ENCODE measurements at regions not wholly inside any gene's neighbourhood (a gene's known extent, or its start where the extent isn't known, plus 50 kb on each side); places are given as distances from the start of the nearest gene placed in this dataset.

DNA sequence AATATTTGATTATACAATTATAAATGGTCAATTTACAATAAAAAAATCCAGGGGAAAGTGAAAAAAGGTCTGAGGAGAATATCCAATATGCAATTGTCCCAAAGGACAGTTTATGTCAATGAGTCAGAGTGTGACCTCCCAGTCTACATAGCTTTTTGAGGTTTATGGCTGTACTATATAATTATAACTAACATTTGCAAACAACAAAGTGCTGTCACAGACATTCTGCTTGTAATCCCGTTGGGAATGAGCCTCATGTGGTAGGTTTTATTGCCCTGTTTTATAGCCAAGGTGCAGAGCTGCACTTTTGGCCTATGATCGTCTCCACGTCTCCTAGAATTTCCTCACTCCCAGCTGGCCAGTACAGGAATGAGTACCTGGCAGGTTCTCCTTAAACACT, 103.8 kb downstream of the ADSS2 start:
- intact Hi-C loops (cut with micrococcal nuclease) = no loop called here
- Histone ChIP-seq H3K27me3 (ENCODE audit: control insufficient read depth, insufficient read depth, low read length) (no peaks in the 10 kb centered on the region), H3K36me3 (ENCODE audit: control insufficient read depth, insufficient read depth, low read length) (no peaks in the 10 kb centered on the region), H3K4me3 (ENCODE audit: low read length) (no peak overlapping the region), H3K27ac (ENCODE audit: low read length) (no peak overlapping the region), H3K4me1 (ENCODE audit: control insufficient read depth, insufficient read depth, low read length) (peaks cover 4% of the 10 kb centered on the region), H3K9me3 (ENCODE audit: control insufficient read depth, insufficient read depth, low read length) (no peaks in the 10 kb centered on the region)
- peaks cover 0 to 9% of the 10 kb centered on the region in 2 donors for H3K4me1 Mint-ChIP-seq
- H3K4me3 Mint-ChIP-seq = no peak overlapping the region
- no peaks in the 10 kb centered on the region for H3K36me3 Mint-ChIP-seq
- TF ChIP-seq, protein P1, sequence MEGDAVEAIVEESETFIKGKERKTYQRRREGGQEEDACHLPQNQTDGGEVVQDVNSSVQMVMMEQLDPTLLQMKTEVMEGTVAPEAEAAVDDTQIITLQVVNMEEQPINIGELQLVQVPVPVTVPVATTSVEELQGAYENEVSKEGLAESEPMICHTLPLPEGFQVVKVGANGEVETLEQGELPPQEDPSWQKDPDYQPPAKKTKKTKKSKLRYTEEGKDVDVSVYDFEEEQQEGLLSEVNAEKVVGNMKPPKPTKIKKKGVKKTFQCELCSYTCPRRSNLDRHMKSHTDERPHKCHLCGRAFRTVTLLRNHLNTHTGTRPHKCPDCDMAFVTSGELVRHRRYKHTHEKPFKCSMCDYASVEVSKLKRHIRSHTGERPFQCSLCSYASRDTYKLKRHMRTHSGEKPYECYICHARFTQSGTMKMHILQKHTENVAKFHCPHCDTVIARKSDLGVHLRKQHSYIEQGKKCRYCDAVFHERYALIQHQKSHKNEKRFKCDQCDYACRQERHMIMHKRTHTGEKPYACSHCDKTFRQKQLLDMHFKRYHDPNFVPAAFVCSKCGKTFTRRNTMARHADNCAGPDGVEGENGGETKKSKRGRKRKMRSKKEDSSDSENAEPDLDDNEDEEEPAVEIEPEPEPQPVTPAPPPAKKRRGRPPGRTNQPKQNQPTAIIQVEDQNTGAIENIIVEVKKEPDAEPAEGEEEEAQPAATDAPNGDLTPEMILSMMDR (IDR thresholded peaks at IDR 0.05) = no peak
- ATAC-seq (no peak), DNase-seq (no peak)
- 83% methylated on average over 3 of the region's 3 CpGs for WGBS (ENCODE audit: insufficient coverage)
- H3K27ac Mint-ChIP-seq = no peak overlapping the region
- H3K27me3 Mint-ChIP-seq (ENCODE audit: low read depth in 2 of 2) = peaks cover 0 to 16% of the 10 kb centered on the region in 2 donors
- peaks cover 0 to 2% of the 10 kb centered on the region in 2 donors for H3K9me3 Mint-ChIP-seq

DNA sequence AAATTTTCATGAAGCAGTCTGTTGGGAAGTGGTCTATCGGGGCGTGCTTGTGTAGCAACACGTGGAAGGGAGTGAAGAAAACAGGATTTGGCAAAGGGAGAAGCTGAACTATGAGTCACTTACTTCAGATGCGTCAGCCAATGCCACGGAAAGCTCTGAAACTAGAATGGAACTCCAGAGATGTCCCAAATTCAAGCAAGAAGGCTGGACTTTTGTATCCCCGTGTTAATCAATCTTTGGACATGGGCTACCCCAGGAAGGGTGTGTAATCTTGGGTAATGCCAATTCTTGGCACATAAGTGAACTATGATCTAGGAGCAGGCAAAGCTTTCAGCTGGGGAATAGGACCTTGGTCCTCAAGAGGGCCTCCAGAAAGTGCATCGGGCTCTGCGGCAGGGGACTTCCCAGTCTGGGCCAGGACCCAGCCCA, 102.6 kb downstream of the ADSS2 start:
- no peak overlapping the region for H3K4me3 ChIP-seq (ENCODE audit: low read length)
- H3K27me3 ChIP-seq (ENCODE audit: control insufficient read depth, insufficient read depth, low read length) = no peaks in the 10 kb centered on the region
- ATAC-seq = no peak
- Mint-ChIP-seq H3K27me3 (ENCODE audit: low read depth in 2 of 2) (peaks cover 0 to 16% of the 10 kb centered on the region in 2 donors), H3K4me1 (peaks cover 0 to 9% of the 10 kb centered on the region in 2 donors), H3K9me3 (peaks cover 0 to 2% of the 10 kb centered on the region in 2 donors), H3K27ac (no peak overlapping the region), H3K36me3 (no peaks in the 10 kb centered on the region), H3K4me3 (no peak overlapping the region)
- peaks cover 4% of the 10 kb centered on the region for H3K4me1 ChIP-seq (ENCODE audit: control insufficient read depth, insufficient read depth, low read length)
- intact Hi-C loops (cut with micrococcal nuclease) = no loop called here
- 88% methylated on average over 8 of the region's 8 CpGs for whole genome bisulfite sequencing (ENCODE audit: insufficient coverage)
- H3K9me3 ChIP-seq (ENCODE audit: control insufficient read depth, insufficient read depth, low read length) = no peaks in the 10 kb centered on the region
- TF ChIP-seq, protein P1 (IDR thresholded peaks at IDR 0.05) = no peak
- no peak for DNase-seq
- no peaks in the 10 kb centered on the region for H3K36me3 ChIP-seq (ENCODE audit: control insufficient read depth, insufficient read depth, low read length)
- H3K27ac ChIP-seq (ENCODE audit: low read length) = no peak overlapping the region

DNA sequence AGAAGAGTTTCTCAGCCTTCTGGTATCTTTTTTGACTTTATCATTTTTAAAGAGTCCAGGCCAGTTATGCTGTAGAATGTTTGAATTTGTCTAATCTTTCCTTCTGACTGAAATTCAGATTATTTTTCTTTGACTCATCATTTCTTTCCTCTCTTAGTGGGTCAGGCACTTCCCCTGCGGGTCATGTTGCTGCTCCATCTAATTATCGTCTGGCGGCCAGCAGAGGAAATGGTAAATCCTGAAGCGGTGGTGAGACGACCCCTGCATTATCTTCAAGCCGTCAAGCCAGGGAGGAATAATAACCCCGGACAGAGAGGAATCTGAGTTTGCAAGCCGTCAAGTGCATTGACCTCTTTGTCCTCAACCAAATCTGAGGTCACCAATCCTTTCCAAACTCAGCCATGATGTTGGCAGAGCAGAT, 102.1 kb downstream of the ADSS2 start:
- no peak overlapping the region for H3K27ac Mint-ChIP-seq
- no peaks in the 10 kb centered on the region for H3K27me3 ChIP-seq (ENCODE audit: control insufficient read depth, insufficient read depth, low read length)
- intact Hi-C loops (cut with micrococcal nuclease) = no loop called here
- no peak overlapping the region for H3K4me3 Mint-ChIP-seq
- DNase-seq (no peak), ATAC-seq (no peak)
- H3K36me3 ChIP-seq (ENCODE audit: control insufficient read depth, insufficient read depth, low read length) = no peaks in the 10 kb centered on the region
- peaks cover 0 to 9% of the 10 kb centered on the region in 2 donors for H3K4me1 Mint-ChIP-seq
- no peaks in the 10 kb centered on the region for H3K36me3 Mint-ChIP-seq
- WGBS (ENCODE audit: insufficient coverage) = 38% methylated on average over 8 of the region's 8 CpGs
- TF ChIP-seq, protein P1 (IDR thresholded peaks at IDR 0.05) = no peak
- peaks cover 4% of the 10 kb centered on the region for H3K4me1 ChIP-seq (ENCODE audit: control insufficient read depth, insufficient read depth, low read length)
- peaks cover 0 to 16% of the 10 kb centered on the region in 2 donors for H3K27me3 Mint-ChIP-seq (ENCODE audit: low read depth in 2 of 2)
- peaks cover 0 to 2% of the 10 kb centered on the region in 2 donors for H3K9me3 Mint-ChIP-seq
- no peak overlapping the region for H3K4me3 ChIP-seq (ENCODE audit: low read length)
- no peaks in the 10 kb centered on the region for H3K9me3 ChIP-seq (ENCODE audit: control insufficient read depth, insufficient read depth, low read length)
- H3K27ac ChIP-seq (ENCODE audit: low read length) = no peak overlapping the region

DNA sequence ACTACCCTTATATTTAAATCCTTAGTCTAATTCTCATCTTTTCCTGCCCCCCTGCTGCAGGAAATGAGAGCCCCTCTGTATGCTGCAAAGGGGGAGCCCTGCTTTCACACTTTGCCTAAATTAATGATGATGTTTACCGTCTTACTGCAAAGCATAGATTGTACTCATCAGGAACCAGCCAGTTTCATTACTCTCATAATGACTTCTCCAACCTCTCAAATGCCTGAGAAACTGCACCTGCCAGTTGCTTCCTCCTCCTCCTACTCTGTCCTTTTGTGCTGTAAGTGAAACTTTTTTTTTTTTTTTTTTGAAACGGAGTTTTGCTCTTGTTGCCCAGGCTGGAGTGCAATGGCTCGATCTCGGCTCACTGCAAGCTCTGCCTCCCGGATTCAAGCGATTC, 101.7 kb downstream of the ADSS2 start:
- Mint-ChIP-seq H3K4me1 (peaks cover 0 to 9% of the 10 kb centered on the region in 2 donors), H3K36me3 (no peaks in the 10 kb centered on the region), H3K27ac (no peak overlapping the region), H3K4me3 (no peak overlapping the region), H3K27me3 (ENCODE audit: low read depth in 2 of 2) (peaks cover 0 to 16% of the 10 kb centered on the region in 2 donors), H3K9me3 (peaks cover 0 to 2% of the 10 kb centered on the region in 2 donors)
- no peak overlapping the region for H3K27ac ChIP-seq (ENCODE audit: low read length)
- WGBS (ENCODE audit: insufficient coverage) = 53% methylated on average over 6 of the region's 6 CpGs
- H3K4me1 ChIP-seq (ENCODE audit: control insufficient read depth, insufficient read depth, low read length) = peaks cover 4% of the 10 kb centered on the region
- no peak overlapping the region for H3K4me3 ChIP-seq (ENCODE audit: low read length)
- H3K27me3 ChIP-seq (ENCODE audit: control insufficient read depth, insufficient read depth, low read length) = no peaks in the 10 kb centered on the region
- TF ChIP-seq, protein P1 (IDR thresholded peaks at IDR 0.05) = no peak
- no peaks in the 10 kb centered on the region for H3K36me3 ChIP-seq (ENCODE audit: control insufficient read depth, insufficient read depth, low read length)
- intact Hi-C loops (cut with micrococcal nuclease) = no loop called here
- no peaks in the 10 kb centered on the region for H3K9me3 ChIP-seq (ENCODE audit: control insufficient read depth, insufficient read depth, low read length)
- DNase-seq (no peak), ATAC-seq (no peak)

All from natural killer cell (primary cell).